ACC112 (cell line): ENCODE measurements at regions not wholly inside any gene's neighbourhood (a gene's known extent, or its start where the extent isn't known, plus 50 kb on each side); places are given as distances from the start of the nearest gene placed in this dataset.
A peak's percentile ranks its signal among the peaks of the same experiment; 100 is the strongest.
"Not testable (repeated sequence)": the region's sequence is repeated elsewhere in the genome, so short reads cannot be mapped to it uniquely, and the experiment has no call there.

ENCODE experiments used
- H2AFZ ChIP-seq: fragments of 200-600 bp; sonication (generic); one replicate; pipeline ENCODE4 v1.6.0; 2017; ENCODE audit warnings: antibody characterized with exemption, low read length; ENCODE audit not compliant: unreplicated experiment
- H3K27ac ChIP-seq: fragments of 200-600 bp; sonication (generic); 2 replicates; pipeline ENCODE4 v1.5.1; 2014; ENCODE audit warnings: low read depth, mild to moderate bottlenecking, antibody characterized with exemption, low read length, moderate library complexity
- H3K27me3 ChIP-seq: fragments of 200-600 bp; sonication (generic); 2 replicates; pipeline ENCODE4 v1.6.1; 2014; ENCODE audit warnings: mild to moderate bottlenecking, antibody characterized with exemption, low read length, moderate library complexity, mixed read lengths; ENCODE audit not compliant: insufficient read depth
- H3K36me3 ChIP-seq: fragments of 200-600 bp; sonication (generic); 2 replicates; pipeline ENCODE4 v1.6.1; 2016; ENCODE audit warnings: mild to moderate bottlenecking, antibody characterized with exemption, low read length, moderate library complexity, mixed read lengths; ENCODE audit not compliant: insufficient read depth
- H3K4me1 ChIP-seq: fragments of 200-600 bp; sonication (generic); one replicate; pipeline ENCODE4 v1.6.1; 2016; ENCODE audit warnings: low read length, mixed read lengths; ENCODE audit not compliant: insufficient read depth, unreplicated experiment, control insufficient read depth
- H3K4me3 ChIP-seq: fragments of 200-600 bp; sonication (generic); 2 replicates; pipeline ENCODE4 v1.5.1; 2014; ENCODE audit warnings: mild to moderate bottlenecking, low read depth, low read length
- H3K79me2 ChIP-seq: fragments of 200-600 bp; sonication (generic); one replicate; pipeline ENCODE4 v1.6.0; 2016; ENCODE audit warnings: low read length; ENCODE audit not compliant: control insufficient read depth, unreplicated experiment, insufficient read depth

- no peaks in the 10 kb centered on the region for H3K27me3 ChIP-seq
- H2AFZ ChIP-seq, result peak overlapping the region; percentile 58
- H3K4me1 ChIP-seq, result peaks cover 9% of the 10 kb centered on the region
- no peaks in the 10 kb centered on the region for H3K36me3 ChIP-seq
- no peaks in the 10 kb centered on the region for H3K79me2 ChIP-seq
- no peak overlapping the region for H3K4me3 ChIP-seq
- H3K27ac ChIP-seq, result no peak overlapping the region
Measured at GRCh38 chr9:111276431-111277128, 53.4 kb downstream of the OR2K2 start.

DNA sequence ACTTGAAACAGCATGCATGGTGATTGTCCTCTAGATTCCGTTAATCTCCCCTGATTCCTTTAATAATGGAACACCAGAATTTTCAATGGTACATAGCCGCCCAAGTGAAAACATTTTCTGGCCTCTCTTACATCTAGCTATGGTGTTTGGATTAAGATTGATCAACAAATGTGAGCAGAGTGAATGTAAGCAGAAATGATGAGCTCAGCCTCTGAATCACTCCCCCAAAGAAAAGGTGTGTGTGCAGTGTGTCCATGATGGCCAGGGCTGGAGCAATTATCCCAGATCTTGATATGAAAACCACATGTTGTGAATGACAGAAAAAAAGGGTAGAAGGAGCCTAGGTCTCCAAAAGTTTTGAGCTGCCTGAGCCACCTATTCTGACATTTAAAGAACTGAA, 55.3 kb downstream of the OR2K2 start:
- no peak overlapping the region for H3K4me3 ChIP-seq
- H3K36me3 ChIP-seq, result no peaks in the 10 kb centered on the region
- no peak overlapping the region for H3K27ac ChIP-seq
- H3K4me1 ChIP-seq, result peaks cover 16% of the 10 kb centered on the region
- H2AFZ ChIP-seq, result no peak overlapping the region
- H3K27me3 ChIP-seq, result no peaks in the 10 kb centered on the region
- no peaks in the 10 kb centered on the region for H3K79me2 ChIP-seq

DNA sequence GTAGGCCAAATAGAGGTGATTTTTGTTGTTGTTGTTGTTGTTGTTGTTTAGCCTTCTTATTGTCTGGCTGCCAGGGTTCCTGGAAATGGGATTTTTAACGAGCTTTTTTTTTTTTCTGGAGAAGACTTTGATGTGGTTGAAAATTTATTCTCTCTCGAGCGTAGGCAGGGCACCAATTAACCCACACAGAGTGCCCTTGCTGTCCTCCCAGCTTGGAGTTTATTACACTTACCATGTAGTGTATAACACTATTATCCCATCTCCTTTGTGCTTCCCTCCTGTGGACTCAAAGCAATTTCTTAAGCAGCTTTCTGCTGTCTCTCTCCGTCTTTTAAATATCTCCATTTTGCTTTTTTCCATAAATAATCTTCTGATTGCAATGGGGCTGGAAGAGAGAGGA, 57.4 kb downstream of the OR2K2 start:
- H3K36me3 ChIP-seq, result no peaks in the 10 kb centered on the region
- H3K4me1 ChIP-seq, result peaks cover 16% of the 10 kb centered on the region
- H3K27ac ChIP-seq, result no peak overlapping the region
- H2AFZ ChIP-seq, result no peak overlapping the region
- H3K79me2 ChIP-seq, result no peaks in the 10 kb centered on the region
- no peaks in the 10 kb centered on the region for H3K27me3 ChIP-seq
- H3K4me3 ChIP-seq, result no peak overlapping the region

GRCh38 chr9:111271481-111272080, 58.4 kb downstream of the OR2K2 start:
- H3K79me2 ChIP-seq, result no peaks in the 10 kb centered on the region
- H3K36me3 ChIP-seq, result no peaks in the 10 kb centered on the region
- peak overlapping the region; percentile 72 for H2AFZ ChIP-seq
- H3K27ac ChIP-seq, result peak overlapping the region; percentile 46; the same call in 1 of the 2 replicates
- peak overlapping the region; percentile 25; the same call in 1 of the 2 replicates for H3K4me3 ChIP-seq
- peaks cover 16% of the 10 kb centered on the region for H3K4me1 ChIP-seq
- H3K27me3 ChIP-seq, result no peaks in the 10 kb centered on the region

DNA sequence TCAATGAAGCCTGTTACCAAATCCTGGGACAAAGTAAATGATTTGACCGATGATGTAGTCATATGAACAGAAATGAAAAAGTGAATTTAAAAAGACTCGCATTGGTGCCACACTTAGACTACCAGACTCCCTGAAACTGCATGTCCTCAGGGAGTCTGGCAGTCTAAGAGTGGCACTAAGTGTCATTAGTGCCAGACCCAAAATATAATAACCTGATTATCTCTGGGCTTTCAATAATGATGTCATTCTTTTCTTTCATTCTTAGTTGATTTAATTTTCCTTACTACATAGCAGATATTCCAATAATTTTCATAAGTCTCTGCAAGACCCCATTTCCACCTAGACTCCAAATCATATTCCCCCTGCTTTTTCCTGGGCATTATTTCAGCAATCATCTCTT, 59.0 kb downstream of the OR2K2 start:
- Histone ChIP-seq H3K27me3 (no peaks in the 10 kb centered on the region), H3K4me1 (peaks cover 16% of the 10 kb centered on the region), H2AFZ (no peak overlapping the region), H3K4me3 (peak overlapping the region; percentile 25; the same call in 1 of the 2 replicates), H3K36me3 (no peaks in the 10 kb centered on the region), H3K27ac (peak overlapping the region; percentile 46; the same call in 1 of the 2 replicates), H3K79me2 (no peaks in the 10 kb centered on the region)

DNA sequence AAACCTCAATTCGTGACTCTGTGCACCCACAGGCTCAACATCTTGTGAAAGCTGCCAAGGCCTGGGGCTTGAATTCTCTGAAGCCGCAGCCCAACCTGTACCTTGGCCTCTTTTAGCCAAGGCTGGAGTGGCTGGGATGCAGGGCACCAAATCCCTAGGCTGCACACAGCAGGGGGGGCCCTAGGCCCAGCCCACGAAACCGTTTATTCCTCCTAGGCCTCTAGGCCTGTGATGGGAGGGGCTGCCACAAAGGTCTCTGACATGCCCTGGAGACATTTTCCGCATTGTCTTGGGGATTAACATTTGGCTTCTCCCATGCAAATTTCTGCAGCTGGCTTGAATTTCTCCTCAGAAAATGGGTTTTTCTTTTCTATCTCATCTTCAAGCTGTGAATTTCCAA, 64.0 kb downstream of the OR2K2 start:
- H3K36me3 ChIP-seq, H3K27me3 ChIP-seq, H3K79me2 ChIP-seq, H3K4me3 ChIP-seq, H3K27ac ChIP-seq, H3K4me1 ChIP-seq, H2AFZ ChIP-seq: not testable (repeated sequence)

- Histone ChIP-seq H3K36me3 (no peaks in the 10 kb centered on the region), H3K4me1 (no peaks in the 10 kb centered on the region), H2AFZ (no peak overlapping the region), H3K4me3 (no peak overlapping the region), H3K27ac (no peak overlapping the region), H3K27me3 (no peaks in the 10 kb centered on the region), H3K79me2 (no peaks in the 10 kb centered on the region)
Measured at GRCh38 chr9:111263116-111263515, 66.9 kb downstream of the OR2K2 start.

DNA sequence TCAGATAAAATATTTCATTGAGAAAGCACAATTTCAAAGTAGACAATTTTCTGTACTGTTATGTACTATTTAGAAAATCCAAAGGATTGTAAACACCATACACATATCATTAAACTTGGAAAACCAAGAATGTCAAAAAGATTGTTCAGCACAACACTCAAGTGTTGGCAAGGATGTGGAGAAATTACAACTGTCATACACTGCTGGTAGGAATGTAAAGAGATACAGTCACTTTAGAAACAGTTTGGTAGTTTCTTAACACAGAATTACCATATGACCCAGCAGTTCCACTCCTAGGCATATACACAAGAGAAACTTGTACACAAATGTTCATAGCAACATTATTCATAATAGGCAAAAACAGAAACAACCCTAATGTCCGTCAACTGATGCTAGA, 71.2 kb downstream of the OR2K2 start:
- H3K27ac ChIP-seq, result no peak overlapping the region
- H3K36me3 ChIP-seq, result no peaks in the 10 kb centered on the region
- no peaks in the 10 kb centered on the region for H3K27me3 ChIP-seq
- no peak overlapping the region for H3K4me3 ChIP-seq
- no peak overlapping the region for H2AFZ ChIP-seq
- H3K79me2 ChIP-seq, result no peaks in the 10 kb centered on the region
- no peaks in the 10 kb centered on the region for H3K4me1 ChIP-seq

- no peaks in the 10 kb centered on the region for H3K79me2 ChIP-seq
- H2AFZ ChIP-seq, result no peak overlapping the region
Measured at GRCh38 chr9:111258209-111258874, 71.7 kb downstream of the OR2K2 start.

DNA sequence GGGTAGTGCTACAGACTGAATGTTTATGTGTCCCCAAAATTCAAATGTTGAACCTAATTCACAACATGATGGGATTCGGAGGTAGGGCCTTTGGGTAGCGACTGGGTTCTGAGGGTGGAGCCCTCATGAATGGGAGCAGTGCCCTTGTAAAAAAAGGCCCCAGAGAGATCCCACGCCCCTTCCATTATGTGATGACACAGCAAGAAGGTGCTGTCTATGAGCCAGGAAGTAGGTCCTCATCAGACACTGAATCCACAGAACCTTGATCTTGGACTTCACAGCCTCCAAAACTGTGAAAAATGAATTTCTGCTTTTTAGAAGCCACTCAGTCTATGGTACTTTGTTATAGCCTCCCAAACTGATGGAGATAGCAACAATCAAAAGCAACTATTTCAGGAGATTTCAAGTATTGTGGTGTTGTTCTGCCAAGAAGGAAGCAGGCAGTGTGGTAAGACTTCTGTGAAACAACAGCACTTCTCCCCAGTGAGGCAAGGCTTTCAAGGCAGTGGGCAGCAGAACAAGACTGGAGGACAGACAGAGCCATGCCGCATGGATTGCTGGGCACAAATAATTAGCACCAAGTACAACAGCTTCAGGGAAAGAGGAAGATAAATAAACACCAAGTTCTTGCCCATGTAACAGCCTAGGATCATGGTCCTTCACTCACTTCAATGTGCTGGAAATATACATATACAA, 76.1 kb downstream of the OR2K2 start:
- Histone ChIP-seq H3K27me3 (no peaks in the 10 kb centered on the region), H3K27ac (no peak overlapping the region), H3K79me2 (no peaks in the 10 kb centered on the region), H3K4me1 (no peaks in the 10 kb centered on the region), H3K36me3 (no peaks in the 10 kb centered on the region), H3K4me3 (no peak overlapping the region), H2AFZ (no peak overlapping the region)

More at GRCh38 chr9:111258209-111258874, 71.7 kb downstream of the OR2K2 start:
- no peaks in the 10 kb centered on the region for H3K36me3 ChIP-seq
- H3K27ac ChIP-seq, result no peak overlapping the region
- no peak overlapping the region for H3K4me3 ChIP-seq
- H3K4me1 ChIP-seq, result no peaks in the 10 kb centered on the region
- no peaks in the 10 kb centered on the region for H3K27me3 ChIP-seq
